Thoracic aorta (tissue), 2 donors: ENCODE measurements at regions not wholly inside any gene's neighbourhood (a gene's known extent, or its start where the extent isn't known, plus 50 kb on each side); places are given as distances from the start of the nearest gene placed in this dataset.

Experiments used
- ATAC-seq: fragments of 150-250 bp; one replicate; pipeline ENCODE4 v1.8.0; 2017; ENCODE audit warnings: low read depth; ENCODE audit not compliant: insufficient number of reproducible peaks, low FRiP score
- DNase-seq: peaks from one replicate; pipeline ENCODE4 v3.0.0-alpha.2; 2020; ENCODE audit warnings: low spot score
- H3K27ac ChIP-seq, 2 donors: fragments of 200-600 bp; sonication (generic); 1 replicate in 1 of 2; 2 replicates in 1 of 2; pipeline ENCODE4 v1.5.1; 2016; ENCODE audit warnings: mild to moderate bottlenecking in 2 of 2, moderate library complexity in 2 of 2
- H3K27me3 ChIP-seq: fragments of 200-600 bp; sonication (generic); replicated peaks from 2 replicates; pipeline ENCODE4 v1.6.0; 2016; ENCODE audit warnings: mild to moderate bottlenecking; ENCODE audit not compliant: insufficient read depth
- H3K36me3 ChIP-seq: fragments of 200-600 bp; sonication (generic); one replicate; pipeline ENCODE4 v1.5.1; 2016
- H3K4me1 ChIP-seq, 2 donors: fragments of 200-600 bp; sonication (generic); 1 replicate in 1 of 2; 2 replicates in 1 of 2; pipeline versions ENCODE4 v1.5.1 to v1.6.0; 2016; ENCODE audit warnings: low read depth in 2 of 2, mild to moderate bottlenecking in 1 of 2; ENCODE audit not compliant: control insufficient read depth in 1 of 2
- H3K4me3 ChIP-seq: fragments of 200-600 bp; sonication (generic); 2 replicates; pipeline ENCODE4 v1.5.1; 2016; ENCODE audit warnings: mild to moderate bottlenecking
- H3K9me3 ChIP-seq: fragments of 200-600 bp; sonication (generic); 2 replicates; pipeline ENCODE4 v1.5.1; 2016
- TF ChIP-seq, protein P1 (sequence below): fragments of 200-600 bp; sonication (generic); IDR thresholded peaks from one replicate; pipeline ENCODE4 v1.5.1; 2019; ENCODE audit warnings: antibody characterized with exemption

GRCh38 chr3:177281292-177282118 lies 84.2 kb upstream of the TBL1XR1 start:
- no peak overlapping the region for H3K4me3 ChIP-seq
- ATAC-seq (no peak), DNase-seq (no peak)
- H3K4me1 ChIP-seq, result peaks cover 0 to 4% of the 10 kb centered on the region in 2 donors
- TF ChIP-seq, protein P1, sequence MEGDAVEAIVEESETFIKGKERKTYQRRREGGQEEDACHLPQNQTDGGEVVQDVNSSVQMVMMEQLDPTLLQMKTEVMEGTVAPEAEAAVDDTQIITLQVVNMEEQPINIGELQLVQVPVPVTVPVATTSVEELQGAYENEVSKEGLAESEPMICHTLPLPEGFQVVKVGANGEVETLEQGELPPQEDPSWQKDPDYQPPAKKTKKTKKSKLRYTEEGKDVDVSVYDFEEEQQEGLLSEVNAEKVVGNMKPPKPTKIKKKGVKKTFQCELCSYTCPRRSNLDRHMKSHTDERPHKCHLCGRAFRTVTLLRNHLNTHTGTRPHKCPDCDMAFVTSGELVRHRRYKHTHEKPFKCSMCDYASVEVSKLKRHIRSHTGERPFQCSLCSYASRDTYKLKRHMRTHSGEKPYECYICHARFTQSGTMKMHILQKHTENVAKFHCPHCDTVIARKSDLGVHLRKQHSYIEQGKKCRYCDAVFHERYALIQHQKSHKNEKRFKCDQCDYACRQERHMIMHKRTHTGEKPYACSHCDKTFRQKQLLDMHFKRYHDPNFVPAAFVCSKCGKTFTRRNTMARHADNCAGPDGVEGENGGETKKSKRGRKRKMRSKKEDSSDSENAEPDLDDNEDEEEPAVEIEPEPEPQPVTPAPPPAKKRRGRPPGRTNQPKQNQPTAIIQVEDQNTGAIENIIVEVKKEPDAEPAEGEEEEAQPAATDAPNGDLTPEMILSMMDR, result no peak
- no peak overlapping the region for H3K27ac ChIP-seq
- no peaks in the 10 kb centered on the region for H3K36me3 ChIP-seq
- no peaks in the 10 kb centered on the region for H3K9me3 ChIP-seq
- H3K27me3 ChIP-seq, result no peaks in the 10 kb centered on the region

DNA sequence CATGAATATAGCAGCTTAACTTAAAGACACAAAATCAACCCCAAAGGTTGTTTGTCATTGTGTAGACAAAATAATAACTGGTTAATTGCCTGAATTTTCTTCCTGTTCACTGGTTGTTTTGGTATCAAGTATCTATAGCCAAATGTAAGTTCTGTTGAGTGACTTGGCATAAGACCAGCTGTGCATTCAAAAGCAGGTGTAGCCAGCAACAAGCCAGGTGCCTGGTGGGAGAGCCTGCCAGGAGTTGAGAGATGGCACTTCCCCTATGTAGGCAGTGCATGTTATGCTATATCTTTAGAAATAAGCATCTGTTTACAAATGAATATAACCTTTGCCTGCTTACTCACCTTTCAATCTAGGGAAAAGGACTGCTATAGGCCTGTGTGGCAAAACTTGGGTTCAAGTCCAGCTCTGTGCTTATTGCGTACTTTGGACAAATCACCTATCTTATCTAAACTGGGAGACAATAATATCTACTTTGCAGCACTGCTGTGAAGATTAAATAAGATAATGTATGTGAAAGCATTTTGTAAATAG lies 84.9 kb upstream of the TBL1XR1 start:
- no peak for ATAC-seq
- TF ChIP-seq, protein P1, result no peak
- no peak overlapping the region for H3K27ac ChIP-seq
- no peak overlapping the region for H3K4me3 ChIP-seq
- DNase-seq, result no peak
- H3K27me3 ChIP-seq, result no peaks in the 10 kb centered on the region
- H3K9me3 ChIP-seq, result no peaks in the 10 kb centered on the region
- peaks cover 0 to 4% of the 10 kb centered on the region in 2 donors for H3K4me1 ChIP-seq
- no peaks in the 10 kb centered on the region for H3K36me3 ChIP-seq

DNA sequence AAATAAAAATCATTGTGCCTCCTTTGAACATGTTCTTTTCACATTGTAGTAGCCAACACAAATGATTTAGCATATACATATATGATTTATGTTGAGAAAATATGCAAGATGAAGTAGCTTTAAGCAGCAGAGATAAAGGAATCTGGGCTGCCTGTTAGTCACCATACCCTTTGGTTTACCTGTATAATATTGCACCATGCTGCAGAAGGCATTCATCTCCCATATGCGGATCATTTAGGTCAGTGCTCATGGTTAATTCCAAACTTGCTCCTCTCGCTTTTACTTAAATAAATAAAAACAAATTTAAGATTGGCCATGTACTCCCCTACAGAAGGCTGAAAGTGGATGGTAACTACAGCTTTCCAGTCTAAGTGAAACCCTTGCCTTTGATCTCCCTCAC lies 86.7 kb upstream of the TBL1XR1 start:
- ATAC-seq (no peak), DNase-seq (no peak)
- Histone ChIP-seq H3K27ac (no peak overlapping the region), H3K9me3 (no peaks in the 10 kb centered on the region), H3K4me1 (peaks cover 0 to 4% of the 10 kb centered on the region in 2 donors), H3K36me3 (no peaks in the 10 kb centered on the region), H3K27me3 (no peaks in the 10 kb centered on the region), H3K4me3 (no peak overlapping the region)
- TF ChIP-seq, protein P1, result no peak

- DNase-seq (no peak), ATAC-seq (no peak)
These were observed 87.2 kb upstream of the TBL1XR1 start for GRCh38 chr3:177284383-177284881.

GRCh38 chr3:177286034-177286433 lies 88.8 kb upstream of the TBL1XR1 start:
- no peak for ATAC-seq
- H3K27me3 ChIP-seq, result no peaks in the 10 kb centered on the region
- H3K4me3 ChIP-seq, result no peak overlapping the region
- no peak for DNase-seq
- no peak overlapping the region for H3K27ac ChIP-seq
- H3K4me1 ChIP-seq, result peaks cover 0 to 4% of the 10 kb centered on the region in 2 donors
- H3K9me3 ChIP-seq, result no peaks in the 10 kb centered on the region
- TF ChIP-seq, protein P1, result no peak
- no peaks in the 10 kb centered on the region for H3K36me3 ChIP-seq

More at GRCh38 chr3:177284383-177284881, 87.2 kb upstream of the TBL1XR1 start:
- no peak overlapping the region for H3K27ac ChIP-seq
- H3K9me3 ChIP-seq, result no peaks in the 10 kb centered on the region
- TF ChIP-seq, protein P1, result no peak
- H3K27me3 ChIP-seq, result no peaks in the 10 kb centered on the region
- H3K4me3 ChIP-seq, result no peak overlapping the region
- peaks cover 0 to 4% of the 10 kb centered on the region in 2 donors for H3K4me1 ChIP-seq
- no peaks in the 10 kb centered on the region for H3K36me3 ChIP-seq
